H9 (cell line): ENCODE measurements at regions not wholly inside any gene's neighbourhood (a gene's known extent, or its start where the extent isn't known, plus 50 kb on each side); places are given as distances from the start of the nearest gene placed in this dataset.

Experiments
- DNase-seq: peaks from one replicate; pipeline ENCODE4 v3.0.0-alpha.2; 2017
- H2AFZ ChIP-seq: one replicate; pipeline ENCODE4 v1.6.1; 2013; ENCODE audit warnings: mild to moderate bottlenecking, low read length, control low read depth, moderate library complexity
- H2AK5ac ChIP-seq: 2 replicates; pipeline ENCODE4 v1.6.1; 2013; ENCODE audit warnings: low read length, control low read depth, mixed read lengths; ENCODE audit not compliant: insufficient read length
- H2BK120ac ChIP-seq: one replicate; pipeline ENCODE4 v1.6.1; 2013; ENCODE audit warnings: low read depth, mild to moderate bottlenecking, low read length, control low read depth, inconsistent platforms; ENCODE audit not compliant: poor library complexity, severe bottlenecking
- H2BK12ac ChIP-seq: 2 replicates; pipeline ENCODE4 v1.6.1; 2013; ENCODE audit warnings: low read length, control low read depth, mixed read lengths, low read depth; ENCODE audit not compliant: insufficient read length
- H2BK15ac ChIP-seq: 2 replicates; pipeline ENCODE4 v1.6.1; 2013; ENCODE audit warnings: low read depth, low read length, control low read depth
- H2BK20ac ChIP-seq: one replicate; pipeline ENCODE4 v1.6.1; 2013; ENCODE audit warnings: low read depth, mild to moderate bottlenecking, low read length, control low read depth, inconsistent platforms; ENCODE audit not compliant: poor library complexity, severe bottlenecking
- H2BK5ac ChIP-seq: 2 replicates; pipeline ENCODE4 v1.6.1; 2013; ENCODE audit warnings: low read length, control low read depth, mixed read lengths; ENCODE audit not compliant: insufficient read length
- H3K14ac ChIP-seq: 2 replicates; pipeline ENCODE4 v1.6.1; 2013; ENCODE audit warnings: low read length, control low read depth; ENCODE audit not compliant: insufficient read depth
- H3K18ac ChIP-seq: 2 replicates; pipeline ENCODE4 v1.6.1; 2013; ENCODE audit warnings: low read depth, mild to moderate bottlenecking, mixed read lengths, low read length, control low read depth; ENCODE audit not compliant: insufficient read length
- H3K23ac ChIP-seq: 2 replicates; pipeline ENCODE4 v1.6.1; 2013; ENCODE audit warnings: low read length, control low read depth, mixed read lengths, low read depth; ENCODE audit not compliant: insufficient read length
- H3K23me2 ChIP-seq: 2 replicates; pipeline ENCODE4 v1.6.1; 2013; ENCODE audit warnings: low read depth, mild to moderate bottlenecking, mixed read lengths, low read length, control low read depth; ENCODE audit not compliant: insufficient read length, poor library complexity, severe bottlenecking
- H3K27ac ChIP-seq: 2 replicates; pipeline ENCODE4 v1.5.1; 2013; ENCODE audit warnings: low read length, control low read depth, mixed read lengths, low read depth; ENCODE audit not compliant: insufficient read length
- H3K27me3 ChIP-seq: 2 replicates; pipeline ENCODE4 v1.6.1; 2013; ENCODE audit warnings: low read length, control low read depth, inconsistent platforms; ENCODE audit not compliant: insufficient read depth
- H3K4ac ChIP-seq: 2 replicates; pipeline ENCODE4 v1.6.1; 2013; ENCODE audit warnings: low read depth, mild to moderate bottlenecking, control low read depth, inconsistent platforms, low read length, moderate library complexity
- H3K4me1 ChIP-seq: 2 replicates; pipeline ENCODE4 v1.6.1; 2013; ENCODE audit warnings: low read length, control low read depth, inconsistent platforms; ENCODE audit not compliant: insufficient read depth
- H3K4me2 ChIP-seq: 2 replicates; pipeline ENCODE4 v1.6.1; 2013; ENCODE audit warnings: low read length, control low read depth, mixed read lengths; ENCODE audit not compliant: insufficient read length, insufficient read depth
- H3K56ac ChIP-seq: 2 replicates; pipeline ENCODE4 v1.6.1; 2013; ENCODE audit warnings: low read depth, mild to moderate bottlenecking, mixed read lengths, low read length, control low read depth; ENCODE audit not compliant: insufficient read length
- H3K79me1 ChIP-seq: 2 replicates; pipeline ENCODE4 v1.6.1; 2013; ENCODE audit warnings: low read depth, mild to moderate bottlenecking, moderate library complexity, low read length, control low read depth, inconsistent platforms; ENCODE audit not compliant: insufficient read depth, poor library complexity, severe bottlenecking
- H3K79me2 ChIP-seq: 2 replicates; pipeline ENCODE4 v1.6.1; 2013; ENCODE audit warnings: low read length, control low read depth, inconsistent platforms; ENCODE audit not compliant: insufficient read depth
- H3K9ac ChIP-seq: 2 replicates; pipeline ENCODE4 v1.6.1; 2013; ENCODE audit warnings: low read length, control low read depth, mixed read lengths; ENCODE audit not compliant: insufficient read length; ENCODE audit errors: extremely low read depth
- H3K9me3 ChIP-seq: one replicate; pipeline ENCODE4 v1.6.1; 2013; ENCODE audit warnings: low read depth, low read length, inconsistent platforms; ENCODE audit not compliant: control insufficient read depth
- H3T11ph ChIP-seq: one replicate; pipeline ENCODE4 v1.6.1; 2013; ENCODE audit warnings: mild to moderate bottlenecking, low read length, control low read depth, inconsistent platforms
- H4K20me1 ChIP-seq: one replicate; pipeline ENCODE4 v1.6.1; 2013; ENCODE audit not compliant: control insufficient read depth, insufficient read length, insufficient read depth
- H4K5ac ChIP-seq: 2 replicates; pipeline ENCODE4 v1.6.1; 2013; ENCODE audit warnings: low read depth, mild to moderate bottlenecking, mixed read lengths, low read length, control low read depth; ENCODE audit not compliant: insufficient read length
- H4K8ac ChIP-seq: replicated peaks from 2 replicates; pipeline ENCODE4 v1.6.1; 2013; ENCODE audit warnings: low read length, control low read depth, mixed read lengths, low read depth; ENCODE audit not compliant: insufficient read length
- H4K91ac ChIP-seq: 2 replicates; pipeline ENCODE4 v1.6.1; 2013; ENCODE audit warnings: low read depth, mild to moderate bottlenecking, moderate library complexity, mixed read lengths, low read length, control low read depth; ENCODE audit not compliant: insufficient read length
- H3K27ac Mint-ChIP-seq, 3 experiments: 2 replicates in 2 of 3; 3 replicates in 1 of 3; pipeline ENCODE4 v1.8.0; 2020 to 2021; ENCODE audit warnings: mixed read lengths in 3 of 3, mild to moderate bottlenecking in 1 of 3, moderate library complexity in 1 of 3
- H3K27me3 Mint-ChIP-seq: 2 replicates; pipeline ENCODE4 v1.8.0; 2021; ENCODE audit warnings: low read depth, mild to moderate bottlenecking, moderate library complexity, mixed read lengths
- H3K36me3 Mint-ChIP-seq, 3 experiments: 2 replicates in 2 of 3; 3 replicates in 1 of 3; pipeline ENCODE4 v1.8.0; 2020 to 2021; ENCODE audit warnings: low read depth in 3 of 3, mixed read lengths in 3 of 3; ENCODE audit not compliant: insufficient read depth in 1 of 3
- H3K4me1 Mint-ChIP-seq, 2 experiments: 2 replicates each; pipeline ENCODE4 v1.8.0; 2020; ENCODE audit warnings: mixed read lengths in 2 of 2
- H3K4me3 Mint-ChIP-seq, 2 experiments: 2 replicates in 1 of 2; 3 replicates in 1 of 2; pipeline ENCODE4 v1.8.0; 2020 to 2021; ENCODE audit warnings: mild to moderate bottlenecking in 2 of 2, mixed read lengths in 2 of 2, moderate library complexity in 1 of 2
- H3K9me3 Mint-ChIP-seq, 2 experiments: 2 replicates in 1 of 2; 3 replicates in 1 of 2; pipeline ENCODE4 v1.8.0; 2020; ENCODE audit warnings: mild to moderate bottlenecking in 2 of 2, mixed read lengths in 2 of 2, moderate library complexity in 1 of 2
- WGBS: extraction: QIAGEN DNeasy Blood & Tissue Kit; methylation state at CpG from one replicate; pipeline ENCODE4 v1.1.7; 2013; ENCODE audit warnings: missing lambda C conversion rate, low lambda C conversion rate, mixed read lengths; ENCODE audit not compliant: insufficient read length; ENCODE audit errors: extremely low coverage; 5-methylcytosine and 5-hydroxymethylcytosine counted together
- TF ChIP-seq, protein P1 (sequence below): fragments of 200-600 bp; sonication (generic); conservative IDR thresholded peaks from 3 replicates; pipeline ENCODE4 v1.8.0; 2021; ENCODE audit warnings: antibody characterized with exemption, mild to moderate bottlenecking

DNA sequence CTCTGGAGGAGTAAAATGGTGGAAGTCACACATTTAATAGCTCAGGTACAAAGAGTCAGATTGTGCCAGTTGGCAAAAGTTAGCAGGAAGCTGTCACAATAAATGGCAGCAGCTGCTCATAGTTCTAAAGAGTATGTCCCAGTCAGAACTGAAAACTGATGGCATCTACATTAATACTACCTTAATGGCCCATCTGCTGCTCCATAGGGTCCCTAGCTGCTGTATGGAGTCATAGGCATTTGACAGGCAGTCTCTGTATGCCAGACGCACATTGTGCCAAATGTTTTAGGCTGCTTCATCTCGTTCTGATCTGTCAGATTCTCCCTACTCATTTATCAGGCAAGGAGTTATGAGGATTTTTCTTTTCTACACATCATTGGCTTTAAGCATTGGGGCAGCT lies 515.8 kb upstream of the ARRDC3 start:
- Mint-ChIP-seq H3K36me3 (no peaks in the 10 kb centered on the region), H3K4me1 (peaks cover 11 to 18% of the 10 kb centered on the region in 2 experiments), H3K9me3 (no peaks in the 10 kb centered on the region), H3K4me3 (no peak overlapping the region), H3K27ac (no peak overlapping the region), H3K27me3 (no peaks in the 10 kb centered on the region)
- Histone ChIP-seq H3K27me3 (no peaks in the 10 kb centered on the region), H3K14ac (no peak overlapping the region), H4K8ac (no peak overlapping the region), H3K9ac (no peak overlapping the region), H3K27ac (no peak overlapping the region), H2BK5ac (no peak overlapping the region), H3K23ac (no peak overlapping the region), H4K5ac (no peak overlapping the region), H3K23me2 (no peaks in the 10 kb centered on the region), H3K9me3 (no peaks in the 10 kb centered on the region), H2BK120ac (no peak overlapping the region), H2BK20ac (no peak overlapping the region), H2BK15ac (no peak overlapping the region), H2AFZ (no peak overlapping the region), H4K91ac (no peak overlapping the region), H3K4me1 (no peaks in the 10 kb centered on the region), H3K4ac (no peak overlapping the region), H3K56ac (no peak overlapping the region), H3K18ac (no peak overlapping the region), H3K79me1 (no peaks in the 10 kb centered on the region), H3K4me2 (no peak overlapping the region), H3K79me2 (no peaks in the 10 kb centered on the region), H2AK5ac (no peak overlapping the region), H3T11ph (no peak overlapping the region), H4K20me1 (no peaks in the 10 kb centered on the region), H2BK12ac (no peak overlapping the region)
- no CpG with 5 or more reads among the region's 2 CpGs for WGBS
- DNase-seq = no peak
- TF ChIP-seq, protein P1, sequence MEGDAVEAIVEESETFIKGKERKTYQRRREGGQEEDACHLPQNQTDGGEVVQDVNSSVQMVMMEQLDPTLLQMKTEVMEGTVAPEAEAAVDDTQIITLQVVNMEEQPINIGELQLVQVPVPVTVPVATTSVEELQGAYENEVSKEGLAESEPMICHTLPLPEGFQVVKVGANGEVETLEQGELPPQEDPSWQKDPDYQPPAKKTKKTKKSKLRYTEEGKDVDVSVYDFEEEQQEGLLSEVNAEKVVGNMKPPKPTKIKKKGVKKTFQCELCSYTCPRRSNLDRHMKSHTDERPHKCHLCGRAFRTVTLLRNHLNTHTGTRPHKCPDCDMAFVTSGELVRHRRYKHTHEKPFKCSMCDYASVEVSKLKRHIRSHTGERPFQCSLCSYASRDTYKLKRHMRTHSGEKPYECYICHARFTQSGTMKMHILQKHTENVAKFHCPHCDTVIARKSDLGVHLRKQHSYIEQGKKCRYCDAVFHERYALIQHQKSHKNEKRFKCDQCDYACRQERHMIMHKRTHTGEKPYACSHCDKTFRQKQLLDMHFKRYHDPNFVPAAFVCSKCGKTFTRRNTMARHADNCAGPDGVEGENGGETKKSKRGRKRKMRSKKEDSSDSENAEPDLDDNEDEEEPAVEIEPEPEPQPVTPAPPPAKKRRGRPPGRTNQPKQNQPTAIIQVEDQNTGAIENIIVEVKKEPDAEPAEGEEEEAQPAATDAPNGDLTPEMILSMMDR = no peak
